ENCODE measurements at regions not wholly inside any gene's neighbourhood (a gene's known extent, or its start where the extent isn't known, plus 50 kb on each side); places are given as distances from the start of the nearest gene placed in this dataset.

- no peak overlapping the region for H3K27ac ChIP-seq
- intact Hi-C loops (cut with DNase I; ENCODE audit: low total_unique reads) = no loop called here
- WGBS, 5 donors = 22 to 37% (median 31%) methylated on average over 3 to 6 of the region's 6 CpGs
Measured at GRCh38 chr11:45444796-45445195, 158.7 kb upstream of the SYT13 start.

GRCh38 chr11:45440111-45440510 is 154.0 kb upstream of the SYT13 start:
- no peak overlapping the region for H3K27ac ChIP-seq
- intact Hi-C loops (cut with DNase I; ENCODE audit: low total_unique reads) = no loop called here
- H3K4me3 ChIP-seq = no peak overlapping the region
- no peak for DNase-seq
- no peak for TF ChIP-seq POLR2AphosphoS5 (IDR thresholded peaks at IDR 0.05)
- no peak for TF ChIP-seq CTCF (IDR thresholded peaks at IDR 0.05 in 8 of 11, conservative IDR thresholded peaks at IDR 0.05 in 3 of 11)
- no peak for TF ChIP-seq POLR2A (IDR thresholded peaks at IDR 0.05)
- no peaks in the 10 kb centered on the region for H3K4me1 ChIP-seq
- H3K27me3 ChIP-seq (replicated peaks in 1 of 7) = peaks cover 0 to 49% (median 6%) of the 10 kb centered on the region in 7 donors
- peaks cover 0 to 20% (median 14%) of the 10 kb centered on the region in 8 donors for H3K9me3 ChIP-seq
- H3K36me3 ChIP-seq = no peaks in the 10 kb centered on the region
- WGBS, 5 donors = 79 to 96% (median 92%) methylated on average over 2 of the region's 2 CpGs

More at GRCh38 chr11:45444796-45445195, 158.7 kb upstream of the SYT13 start:
- Histone ChIP-seq H3K36me3 (no peaks in the 10 kb centered on the region), H3K4me3 (no peak overlapping the region), H3K27me3 (replicated peaks in 1 of 7) (peaks cover 0 to 53% (median 3%) of the 10 kb centered on the region in 7 donors), H3K9me3 (peaks cover 0 to 7% (median 3%) of the 10 kb centered on the region in 8 donors), H3K4me1 (no peaks in the 10 kb centered on the region)
- no peak for DNase-seq
- TF ChIP-seq POLR2AphosphoS5 (IDR thresholded peaks at IDR 0.05) (no peak), POLR2A (IDR thresholded peaks at IDR 0.05) (no peak), CTCF (IDR thresholded peaks at IDR 0.05 in 8 of 11, conservative IDR thresholded peaks at IDR 0.05 in 3 of 11) (no peak)

GRCh38 chr11:45436966-45437365 is 150.8 kb upstream of the SYT13 start:
- Histone ChIP-seq H3K9me3 (peaks cover 0 to 20% (median 14%) of the 10 kb centered on the region in 8 donors), H3K4me3 (no peak overlapping the region), H3K36me3 (no peaks in the 10 kb centered on the region), H3K27ac (no peak overlapping the region), H3K27me3 (replicated peaks in 1 of 7) (peaks cover 0 to 54% (median 0%) of the 10 kb centered on the region in 7 donors), H3K4me1 (no peaks in the 10 kb centered on the region)
- no peak for TF ChIP-seq POLR2A (IDR thresholded peaks at IDR 0.05)
- WGBS, 5 donors = 84 to 100% (median 89%) methylated on average over 1 of the region's 1 CpG
- no peak for DNase-seq
- intact Hi-C loops (cut with DNase I; ENCODE audit: low total_unique reads) = no loop called here

- no peak overlapping the region for H3K27ac ChIP-seq
- WGBS, 5 donors = 63 to 79% (median 69%) methylated on average over 2 of the region's 2 CpGs
- no peaks in the 10 kb centered on the region for H3K4me1 ChIP-seq
- TF ChIP-seq POLR2A (IDR thresholded peaks at IDR 0.05) (no peak), POLR2AphosphoS5 (IDR thresholded peaks at IDR 0.05) (no peak), CTCF (IDR thresholded peaks at IDR 0.05 in 8 of 11, conservative IDR thresholded peaks at IDR 0.05 in 3 of 11) (no peak)
- peaks cover 0 to 20% (median 14%) of the 10 kb centered on the region in 8 donors for H3K9me3 ChIP-seq
- no peak overlapping the region for H3K4me3 ChIP-seq
- no peak for DNase-seq
- intact Hi-C loops (cut with DNase I; ENCODE audit: low total_unique reads) = no loop called here
- H3K36me3 ChIP-seq = no peaks in the 10 kb centered on the region
- H3K27me3 ChIP-seq (replicated peaks in 1 of 7) = peaks cover 0 to 48% (median 0%) of the 10 kb centered on the region in 7 donors
Measured at GRCh38 chr11:45436118-45436517, 150.0 kb upstream of the SYT13 start.

- TF ChIP-seq POLR2A (IDR thresholded peaks at IDR 0.05) = no peak
- no peak for TF ChIP-seq POLR2AphosphoS5 (IDR thresholded peaks at IDR 0.05)
- Histone ChIP-seq H3K4me1 (no peaks in the 10 kb centered on the region), H3K36me3 (no peaks in the 10 kb centered on the region), H3K9me3 (peaks cover 0 to 20% (median 14%) of the 10 kb centered on the region in 8 donors), H3K4me3 (no peak overlapping the region), H3K27me3 (replicated peaks in 1 of 7) (peaks cover 0 to 48% (median 0%) of the 10 kb centered on the region in 7 donors), H3K27ac (no peak overlapping the region)
- 65 to 84% (median 69%) methylated on average over 3 of the region's 3 CpGs for WGBS, 5 donors
- intact Hi-C loops (cut with DNase I; ENCODE audit: low total_unique reads) = no loop called here
- no peak for DNase-seq
Measured at GRCh38 chr11:45435706-45436105, 149.6 kb upstream of the SYT13 start.
